ELR (cell line): ENCODE measurements at regions not wholly inside any gene's neighbourhood (a gene's known extent, or its start where the extent isn't known, plus 50 kb on each side); places are given as distances from the start of the nearest gene placed in this dataset.
"Not testable (repeated sequence)": the region's sequence is repeated elsewhere in the genome, so short reads cannot be mapped to it uniquely, and the experiment has no call there.

ENCODE experiments used
- DNase-seq: peaks from one replicate; pipeline ENCODE4 v3.0.0-alpha.2; 2015; ENCODE audit warnings: low read depth

DNA sequence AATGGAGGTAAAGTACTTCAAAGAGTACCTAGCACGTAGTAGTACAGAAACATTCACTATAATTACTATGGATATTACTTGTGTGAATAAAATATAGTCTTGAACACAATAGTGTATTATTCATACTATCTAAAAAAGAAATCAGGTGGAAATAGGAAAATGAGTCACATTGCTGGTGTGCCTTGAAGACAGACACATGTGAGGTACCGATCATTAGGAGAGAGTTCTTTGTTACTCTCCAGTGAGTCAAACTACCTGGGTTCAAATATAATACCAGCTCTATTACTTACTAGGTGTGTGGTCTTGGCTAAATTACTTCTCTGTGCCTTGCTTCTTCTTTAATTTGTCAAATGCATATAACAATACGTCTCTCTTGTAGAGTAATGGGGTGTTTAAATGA, 50.8 kb upstream of the BEND6 start:
- DNase-seq, result no peak

GRCh38 chr6:56902641-56903464, 52.1 kb upstream of the BEND6 start:
- peak; percentile 72 for DNase-seq

DNA sequence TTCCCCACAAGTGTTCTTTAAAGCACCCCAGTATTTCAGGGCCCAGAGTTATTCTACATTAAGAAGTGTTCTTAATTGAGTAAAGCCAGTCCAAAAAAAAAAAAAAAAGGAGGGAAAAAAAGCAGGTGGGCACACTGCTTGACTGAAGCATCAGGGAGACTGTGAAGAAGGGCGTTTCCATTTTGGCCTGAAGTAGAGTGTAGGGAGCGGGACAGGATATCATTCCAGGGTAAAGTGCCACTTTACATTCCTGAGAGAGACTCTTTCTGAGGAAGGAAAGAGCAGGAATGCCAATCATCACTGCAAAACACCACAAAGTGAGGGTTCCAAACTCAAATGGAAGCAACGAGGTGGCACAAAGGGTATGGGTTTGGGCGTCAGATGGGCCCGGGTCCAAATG, 54.1 kb upstream of the BEND6 start:
- no peak for DNase-seq

DNA sequence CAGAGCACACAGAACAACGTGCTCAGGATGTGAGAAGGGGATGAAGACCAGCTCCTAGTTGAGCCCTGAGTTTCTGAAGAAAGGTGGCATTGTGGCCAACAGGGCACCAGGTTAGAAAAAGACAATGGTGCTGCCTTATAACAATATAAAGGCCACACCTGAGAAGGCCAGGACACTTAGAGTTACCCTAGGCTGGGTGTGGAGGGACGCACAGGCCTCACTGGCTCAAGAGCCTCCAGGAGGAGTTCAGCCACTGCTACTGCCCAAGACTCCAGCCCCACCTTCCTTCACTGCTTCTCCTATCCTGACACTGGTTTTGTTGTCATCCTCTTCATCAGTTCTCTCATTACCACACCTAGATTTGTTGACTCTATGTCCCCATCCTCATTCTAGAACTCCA, 55.2 kb upstream of the BEND6 start:
- DNase-seq, result no peak

DNA sequence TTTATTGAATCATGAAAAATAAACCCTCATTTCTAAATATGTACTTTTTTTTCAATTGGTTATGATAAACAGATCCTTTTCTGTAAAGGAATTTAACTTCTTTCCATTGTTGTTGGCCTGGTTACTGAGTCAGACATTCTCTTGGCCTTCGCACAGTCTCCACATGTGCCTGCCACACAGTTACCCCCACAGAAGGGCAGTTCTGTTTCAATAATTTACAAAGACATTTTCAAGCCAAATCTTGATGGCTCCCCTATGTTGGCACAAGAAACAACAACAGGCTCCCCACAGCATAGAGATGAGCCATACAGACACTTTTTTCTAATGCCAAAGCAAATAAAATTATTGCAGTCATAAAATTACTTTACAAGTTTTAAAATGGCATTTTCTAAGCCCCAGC, 55.6 kb upstream of the BEND6 start:
- DNase-seq, result peak; percentile 30

- DNase-seq, result no peak
Observed at GRCh38 chr6:56897789-56898529, 56.9 kb upstream of the BEND6 start.

- peak; percentile 51 for DNase-seq
Observed at GRCh38 chr6:56891754-56892153, 63.2 kb upstream of the BEND6 start.

DNA sequence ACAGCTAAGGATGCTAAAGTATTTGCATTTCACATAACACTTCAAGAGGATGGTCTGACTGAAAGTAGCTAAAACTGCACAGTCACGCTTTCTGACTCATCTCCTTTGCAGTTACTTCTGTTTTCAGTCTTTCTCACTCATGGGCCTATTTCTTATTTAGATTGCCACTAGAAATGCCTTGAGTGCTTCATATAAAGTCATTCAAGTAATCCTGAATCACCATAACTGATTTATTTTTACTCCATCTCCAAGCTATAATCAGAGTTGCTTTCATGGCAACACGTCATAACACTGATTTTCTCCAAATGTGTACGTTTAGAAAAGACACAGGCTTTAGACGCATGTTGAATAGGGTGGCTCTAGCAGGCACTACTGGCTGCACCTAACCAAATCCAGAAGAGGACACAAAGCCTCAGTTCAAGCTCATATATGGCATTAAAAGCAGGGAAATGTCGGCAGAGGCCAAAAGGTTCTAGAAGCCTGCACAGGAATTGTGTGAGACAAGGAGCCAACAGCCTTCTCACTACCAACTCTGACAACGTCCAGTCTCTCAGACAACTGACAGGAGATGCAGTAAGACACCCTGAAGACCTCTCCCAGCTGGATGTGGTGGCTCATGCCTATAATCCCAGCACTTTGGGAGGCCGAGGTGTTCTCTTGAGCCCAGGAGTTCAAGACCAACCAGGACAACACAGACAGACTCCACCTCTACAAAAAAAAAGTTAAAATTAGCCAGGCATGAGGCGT, 64.1 kb upstream of the BEND6 start:
- peak; percentile 94 for DNase-seq

GRCh38 chr6:56890066-56890465, 64.8 kb upstream of the BEND6 start:
- no peak for DNase-seq

GRCh38 chr6:56889492-56889891, 65.4 kb upstream of the BEND6 start:
- no peak for DNase-seq

DNA sequence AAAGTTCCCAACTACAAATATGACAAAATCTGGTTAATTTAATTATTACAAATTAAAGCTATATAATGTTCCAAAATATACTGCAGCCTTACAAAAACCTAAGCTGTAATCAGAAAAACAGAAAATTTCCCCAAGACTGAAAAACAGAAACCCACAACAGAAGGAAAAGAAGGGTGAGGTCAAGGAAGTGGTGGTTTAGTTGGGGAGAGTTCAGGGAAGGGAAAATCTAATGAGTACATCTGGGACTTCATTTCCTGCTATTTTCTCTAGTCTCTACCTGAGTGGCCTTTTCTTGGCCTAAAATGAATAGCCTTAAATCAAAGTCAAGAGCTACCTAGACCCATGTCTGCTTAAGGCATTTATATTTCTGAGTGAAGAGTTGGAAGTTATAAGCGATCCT, 66.2 kb upstream of the BEND6 start:
- no peak for DNase-seq

DNA sequence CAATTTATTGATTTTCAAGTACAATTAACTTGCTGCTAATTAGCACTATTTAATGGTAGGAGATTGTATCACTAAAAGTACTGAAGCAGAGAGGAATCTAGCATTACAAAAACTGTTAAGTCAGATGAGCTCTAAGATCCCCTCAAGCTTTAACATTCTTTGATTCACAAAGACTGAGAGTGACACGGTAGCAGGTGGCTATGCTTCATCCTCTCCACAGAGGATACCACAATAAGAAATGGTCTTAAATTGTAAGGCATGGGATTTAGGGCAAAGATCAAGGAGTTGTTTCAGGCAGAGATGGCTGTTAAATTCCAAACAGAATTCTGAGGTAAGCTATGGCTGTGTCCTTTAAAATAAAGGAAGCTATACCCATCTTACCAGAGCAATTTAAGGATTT, 67.8 kb upstream of the BEND6 start:
- no peak for DNase-seq

- no peak for DNase-seq
Observed at GRCh38 chr6:56877922-56878321, 77.0 kb upstream of the BEND6 start.

DNA sequence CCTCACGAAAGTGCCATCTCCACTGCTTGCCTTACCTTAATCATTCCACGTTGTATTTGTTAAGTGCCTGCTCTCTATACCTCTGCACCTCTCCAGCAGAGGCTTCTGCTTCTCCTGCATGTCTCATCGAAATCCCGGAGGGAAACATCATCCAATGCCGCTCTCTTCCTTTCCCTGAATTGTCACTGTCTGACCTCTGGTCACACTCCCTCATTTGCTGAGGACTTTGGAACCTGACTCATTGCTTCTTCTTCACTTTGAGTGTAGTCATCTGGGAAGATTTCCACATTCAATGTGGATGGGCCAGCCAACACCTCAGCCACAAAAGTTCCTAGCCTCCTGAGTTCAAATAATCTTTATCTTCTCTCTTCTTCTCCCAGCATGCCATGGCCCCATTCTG, 78.9 kb upstream of the BEND6 start:
- no peak for DNase-seq

DNA sequence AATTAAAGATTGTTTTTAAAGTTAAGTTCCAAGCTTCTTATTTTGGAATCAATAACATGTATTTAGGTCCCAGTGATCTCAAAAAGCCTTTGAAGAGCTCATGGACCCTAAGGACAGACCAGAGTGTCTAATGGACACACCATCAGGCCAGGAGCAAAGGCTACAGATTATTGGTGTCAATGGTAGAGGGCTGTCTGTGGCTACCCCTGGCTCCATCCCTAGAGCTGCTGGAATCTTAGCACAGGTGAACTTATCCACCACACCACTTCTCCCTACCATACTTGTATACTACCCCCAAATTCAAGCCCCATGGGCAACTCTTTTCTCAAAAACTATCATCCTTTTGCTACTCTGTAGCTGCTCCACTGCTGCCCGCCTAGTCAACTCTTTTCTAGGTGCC, 79.4 kb upstream of the BEND6 start:
- no peak for DNase-seq

DNA sequence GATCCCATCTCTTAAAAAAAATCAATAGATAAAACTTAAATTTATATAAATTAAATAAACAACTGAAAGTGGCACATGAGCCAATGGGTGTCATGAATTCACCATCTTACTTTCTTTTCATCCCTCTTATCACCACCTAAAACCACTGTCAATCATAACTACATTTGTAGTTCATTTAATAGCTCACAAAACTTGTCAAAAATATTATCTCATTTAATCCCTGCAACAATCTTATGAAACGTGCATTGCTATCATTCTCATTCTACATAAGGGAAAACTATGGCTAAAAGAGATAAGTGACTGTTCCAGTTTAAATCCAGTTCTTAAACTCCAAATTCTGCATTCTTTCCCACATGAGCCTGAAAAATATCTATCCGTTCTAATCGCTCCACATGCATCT, 80.6 kb upstream of the BEND6 start:
- no peak for DNase-seq

DNA sequence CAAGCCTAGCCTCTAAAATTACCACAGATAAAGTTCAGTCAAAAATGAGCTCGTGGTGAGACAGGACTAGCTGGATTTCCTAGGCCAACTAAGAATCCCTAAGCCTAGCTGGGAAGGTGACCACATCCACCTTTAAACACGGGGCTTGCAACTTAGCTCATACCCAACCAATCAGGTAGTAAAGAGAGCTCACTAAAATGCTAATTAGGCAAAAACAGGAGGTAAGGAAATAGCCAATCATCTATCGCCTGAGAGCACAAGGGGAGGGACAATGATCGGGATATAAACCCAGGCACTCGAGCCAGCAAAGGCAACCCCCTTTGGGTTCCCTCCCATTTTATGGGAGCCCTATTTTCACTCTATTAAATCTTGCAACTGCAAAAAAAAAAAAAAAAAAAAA, 84.9 kb upstream of the BEND6 start:
- DNase-seq, result not testable (repeated sequence)

GRCh38 chr6:56869346-56869745, 85.6 kb upstream of the BEND6 start:
- no peak for DNase-seq

GRCh38 chr6:56868687-56869086, 86.2 kb upstream of the BEND6 start:
- DNase-seq, result peak; percentile 91

DNA sequence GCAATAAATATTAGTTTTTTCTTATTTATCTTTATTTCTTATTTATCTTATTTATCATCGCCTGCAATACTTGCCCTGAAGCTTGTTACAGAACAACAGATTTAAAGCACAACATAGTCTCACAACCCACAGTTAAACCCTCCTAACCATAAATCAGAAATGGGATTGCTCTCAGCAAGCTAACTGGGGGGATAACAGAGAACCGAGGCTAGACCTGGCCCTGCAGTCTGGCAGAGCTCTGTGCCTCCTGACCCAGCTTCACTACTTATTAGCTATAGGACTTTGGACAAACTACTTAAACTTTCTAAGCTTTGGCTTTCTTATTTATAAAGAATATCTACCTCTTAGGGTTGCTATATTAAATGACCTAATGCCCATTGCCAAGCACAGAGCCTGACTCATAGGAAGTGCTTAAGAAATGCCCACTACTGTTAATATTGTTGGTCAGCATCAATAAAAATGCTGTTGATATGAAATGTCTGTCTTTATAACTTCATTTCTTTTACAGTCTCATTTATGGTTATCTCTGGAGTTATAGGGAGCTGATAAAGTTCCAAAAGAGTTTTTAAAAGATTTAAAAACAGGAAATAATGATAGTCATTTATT, 87.9 kb upstream of the BEND6 start:
- peak; percentile 82 for DNase-seq

GRCh38 chr6:56865081-56865875, 89.6 kb upstream of the BEND6 start:
- DNase-seq, result no peak

- DNase-seq, result peak; percentile 60
Observed at GRCh38 chr6:56864171-56864616, 90.7 kb upstream of the BEND6 start.
